Liver (tissue), 7 donors: ENCODE measurements at regions not wholly inside any gene's neighbourhood (a gene's known extent, or its start where the extent isn't known, plus 50 kb on each side); places are given as distances from the start of the nearest gene placed in this dataset.

Source experiments
- DNase-seq: peaks from one replicate; pipeline ENCODE4 v3.0.0-alpha.2; 2017; ENCODE audit warnings: low spot score
- H3K27ac ChIP-seq, 2 donors: one replicate each; pipeline ENCODE4 v1.7.0; 2013; ENCODE audit warnings: inconsistent platforms in 2 of 2, low read length in 2 of 2, control low read depth in 1 of 2, low read depth in 1 of 2, mild to moderate bottlenecking in 1 of 2
- H3K27me3 ChIP-seq, 4 donors: one replicate each; pipeline versions ENCODE4 v1.6.1 to v1.7.0; 2013; ENCODE audit warnings: low read length in 3 of 4, inconsistent platforms in 1 of 4, mild to moderate bottlenecking in 1 of 4, moderate library complexity in 1 of 4; ENCODE audit not compliant: control insufficient read depth in 4 of 4, insufficient read depth in 4 of 4
- H3K36me3 ChIP-seq, 4 donors: one replicate each; pipeline versions ENCODE4 v1.6.1 to v1.7.0; 2013; ENCODE audit warnings: low read length in 3 of 4, mild to moderate bottlenecking in 3 of 4, low read depth in 1 of 4, moderate library complexity in 1 of 4; ENCODE audit not compliant: control insufficient read depth in 4 of 4, insufficient read depth in 3 of 4
- H3K4me1 ChIP-seq, 4 donors: one replicate each; pipeline versions ENCODE4 v1.6.1 to v1.7.0; 2013; ENCODE audit warnings: low read length in 3 of 4, mild to moderate bottlenecking in 3 of 4, moderate library complexity in 1 of 4; ENCODE audit not compliant: control insufficient read depth in 4 of 4, insufficient read depth in 4 of 4
- H3K4me3 ChIP-seq, 3 donors: one replicate each; pipeline versions ENCODE4 v1.6.1 to v1.7.0; 2013; ENCODE audit warnings: low read length in 3 of 3, control low read depth in 1 of 3, low read depth in 1 of 3, mild to moderate bottlenecking in 1 of 3
- H3K9ac ChIP-seq, 2 donors: one replicate each; pipeline ENCODE4 v1.7.0; 2013; ENCODE audit warnings: low read length in 2 of 2, mild to moderate bottlenecking in 2 of 2, moderate library complexity in 2 of 2, control low read depth in 1 of 2, low read depth in 1 of 2
- H3K9me3 ChIP-seq, 4 donors: one replicate each; pipeline versions ENCODE4 v1.6.1 to v1.7.0; 2013; ENCODE audit warnings: low read length in 3 of 4; ENCODE audit not compliant: control insufficient read depth in 4 of 4
- ATF3 ChIP-seq: IDR thresholded peaks from 2 replicates; pipeline ENCODE4 v1.6.1; 2016; ENCODE audit warnings: antibody characterized with exemption
- EGR1 ChIP-seq, 2 donors: IDR thresholded peaks; 2 replicates each; pipeline ENCODE4 v1.6.1; 2016 to 2018; ENCODE audit warnings: antibody characterized with exemption in 2 of 2, low read depth in 2 of 2
- FOXA2 ChIP-seq: IDR thresholded peaks from 2 replicates; pipeline ENCODE4 v1.6.1; 2016; ENCODE audit warnings: antibody characterized with exemption
- GABPA ChIP-seq, 2 donors: IDR thresholded peaks in 1 of 2; conservative IDR thresholded peaks in 1 of 2; 2 replicates each; pipeline ENCODE4 v1.6.1; 2016; ENCODE audit warnings: antibody characterized with exemption in 2 of 2, mild to moderate bottlenecking in 1 of 2, moderate library complexity in 1 of 2
- HNF4A ChIP-seq, 2 donors: conservative IDR thresholded peaks; 2 replicates each; pipeline ENCODE4 v1.6.1; 2016; ENCODE audit warnings: antibody characterized with exemption in 2 of 2, mild to moderate bottlenecking in 2 of 2
- HNF4G ChIP-seq: IDR thresholded peaks from 2 replicates; pipeline ENCODE4 v1.6.1; 2016; ENCODE audit warnings: antibody characterized with exemption
- JUND ChIP-seq, 2 donors: IDR thresholded peaks; 2 replicates each; pipeline ENCODE4 v1.6.1; 2016; ENCODE audit warnings: antibody characterized with exemption in 2 of 2
- RAD21 ChIP-seq, 2 donors: IDR thresholded peaks; 2 replicates each; pipeline ENCODE4 v1.6.1; 2016; ENCODE audit warnings: antibody characterized with exemption in 2 of 2, mild to moderate bottlenecking in 2 of 2
- RXRA ChIP-seq, 2 donors: IDR thresholded peaks; 2 replicates each; pipeline ENCODE4 v1.6.1; 2017 to 2018; ENCODE audit warnings: antibody characterized with exemption in 2 of 2, mild to moderate bottlenecking in 1 of 2
- TAF1 ChIP-seq: conservative IDR thresholded peaks from 2 replicates; pipeline ENCODE4 v1.6.1; 2016; ENCODE audit warnings: antibody characterized with exemption, mild to moderate bottlenecking
- YY1 ChIP-seq: IDR thresholded peaks from 2 replicates; pipeline ENCODE4 v1.6.1; 2016; ENCODE audit warnings: antibody characterized with exemption, mild to moderate bottlenecking
- ZBTB33 ChIP-seq: IDR thresholded peaks from 2 replicates; pipeline ENCODE4 v1.6.1; 2016; ENCODE audit warnings: antibody characterized with exemption
- WGBS: extraction: QIAGEN DNeasy Blood & Tissue Kit; methylation state at CpG from one replicate; pipeline ENCODE4 v1.1.7; 2013; 5-methylcytosine and 5-hydroxymethylcytosine counted together
- TF ChIP-seq, protein P1 (sequence below): IDR thresholded peaks from 2 replicates; pipeline ENCODE4 v1.6.1; 2016; ENCODE audit warnings: antibody characterized with exemption, mild to moderate bottlenecking
- TF ChIP-seq, protein P2 (sequence below): IDR thresholded peaks from 2 replicates; pipeline ENCODE4 v1.6.1; 2016; ENCODE audit warnings: antibody characterized with exemption
- donor health status: healthy.
- donor health status: healthy.
- donor health status: healthy.
- donor health status: healthy.

DNA sequence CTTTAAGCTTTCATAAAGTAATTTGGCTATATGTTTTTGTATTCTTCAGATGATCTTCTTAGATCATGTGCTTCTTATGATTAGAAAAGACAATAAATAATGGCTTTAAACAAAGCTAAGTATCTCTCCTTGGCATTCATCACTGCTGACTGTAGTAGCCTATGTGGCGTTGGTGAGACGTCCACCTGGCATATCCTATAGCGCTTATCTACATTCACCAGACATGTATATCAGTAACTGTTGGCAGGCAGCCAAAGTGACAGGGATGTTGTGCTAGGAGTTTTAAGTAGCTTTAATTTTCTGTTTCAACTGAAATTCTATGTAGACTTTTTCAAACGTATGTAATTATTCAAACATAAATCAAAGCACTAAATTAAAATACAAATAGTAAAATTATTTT lies 276.4 kb downstream of the IL15 start:
- no peaks in the 10 kb centered on the region for H3K27me3 ChIP-seq
- H3K27ac ChIP-seq = no peak overlapping the region
- TF ChIP-seq, protein P1, sequence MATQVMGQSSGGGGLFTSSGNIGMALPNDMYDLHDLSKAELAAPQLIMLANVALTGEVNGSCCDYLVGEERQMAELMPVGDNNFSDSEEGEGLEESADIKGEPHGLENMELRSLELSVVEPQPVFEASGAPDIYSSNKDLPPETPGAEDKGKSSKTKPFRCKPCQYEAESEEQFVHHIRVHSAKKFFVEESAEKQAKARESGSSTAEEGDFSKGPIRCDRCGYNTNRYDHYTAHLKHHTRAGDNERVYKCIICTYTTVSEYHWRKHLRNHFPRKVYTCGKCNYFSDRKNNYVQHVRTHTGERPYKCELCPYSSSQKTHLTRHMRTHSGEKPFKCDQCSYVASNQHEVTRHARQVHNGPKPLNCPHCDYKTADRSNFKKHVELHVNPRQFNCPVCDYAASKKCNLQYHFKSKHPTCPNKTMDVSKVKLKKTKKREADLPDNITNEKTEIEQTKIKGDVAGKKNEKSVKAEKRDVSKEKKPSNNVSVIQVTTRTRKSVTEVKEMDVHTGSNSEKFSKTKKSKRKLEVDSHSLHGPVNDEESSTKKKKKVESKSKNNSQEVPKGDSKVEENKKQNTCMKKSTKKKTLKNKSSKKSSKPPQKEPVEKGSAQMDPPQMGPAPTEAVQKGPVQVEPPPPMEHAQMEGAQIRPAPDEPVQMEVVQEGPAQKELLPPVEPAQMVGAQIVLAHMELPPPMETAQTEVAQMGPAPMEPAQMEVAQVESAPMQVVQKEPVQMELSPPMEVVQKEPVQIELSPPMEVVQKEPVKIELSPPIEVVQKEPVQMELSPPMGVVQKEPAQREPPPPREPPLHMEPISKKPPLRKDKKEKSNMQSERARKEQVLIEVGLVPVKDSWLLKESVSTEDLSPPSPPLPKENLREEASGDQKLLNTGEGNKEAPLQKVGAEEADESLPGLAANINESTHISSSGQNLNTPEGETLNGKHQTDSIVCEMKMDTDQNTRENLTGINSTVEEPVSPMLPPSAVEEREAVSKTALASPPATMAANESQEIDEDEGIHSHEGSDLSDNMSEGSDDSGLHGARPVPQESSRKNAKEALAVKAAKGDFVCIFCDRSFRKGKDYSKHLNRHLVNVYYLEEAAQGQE = no peak
- TF ChIP-seq RAD21 (IDR thresholded peaks at IDR 0.05) (no peak), ATF3 (no peak)
- H3K9me3 ChIP-seq = no peaks in the 10 kb centered on the region
- H3K9ac ChIP-seq = no peak overlapping the region
- no peak overlapping the region for H3K4me3 ChIP-seq
- WGBS = 56% methylated on average over 4 of the region's 4 CpGs
- no peaks in the 10 kb centered on the region for H3K4me1 ChIP-seq
- no peaks in the 10 kb centered on the region for H3K36me3 ChIP-seq
- peak; percentile 73 for DNase-seq

DNA sequence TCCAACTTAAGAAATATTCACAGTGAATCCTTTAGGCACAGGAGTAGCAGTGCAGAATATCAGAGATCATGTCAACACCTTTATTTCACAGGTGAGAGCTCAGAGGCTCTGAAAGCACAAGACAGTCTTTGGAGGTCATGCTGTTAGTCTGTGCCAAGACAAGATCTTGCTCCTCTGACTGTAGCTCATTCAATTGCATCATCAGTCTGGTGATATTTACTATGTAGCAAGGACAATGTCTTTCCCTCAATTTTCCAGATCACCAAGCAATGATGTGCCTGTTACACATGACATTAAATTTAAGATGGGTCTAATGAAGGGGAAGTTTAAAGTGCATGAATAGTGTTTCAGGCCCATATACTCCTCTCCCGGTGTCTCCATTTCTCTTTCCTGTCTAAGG lies 277.5 kb downstream of the IL15 start:
- Histone ChIP-seq H3K9me3 (no peaks in the 10 kb centered on the region), H3K4me3 (no peak overlapping the region), H3K36me3 (no peaks in the 10 kb centered on the region), H3K27me3 (no peaks in the 10 kb centered on the region), H3K27ac (no peak overlapping the region), H3K9ac (no peak overlapping the region), H3K4me1 (no peaks in the 10 kb centered on the region)
- TF ChIP-seq, protein P1 = no peak
- TF ChIP-seq HNF4G = no peak
- no peak for TF ChIP-seq YY1
- TF ChIP-seq RXRA (IDR thresholded peaks at IDR 0.05) = no peak
- no peak for TF ChIP-seq HNF4A (conservative IDR thresholded peaks at IDR 0.05)
- no peak for TF ChIP-seq EGR1 (IDR thresholded peaks at IDR 0.05; ENCODE audit: low read depth in 2 of 2)
- TF ChIP-seq ZBTB33 = no peak
- TF ChIP-seq GABPA (IDR thresholded peaks at IDR 0.05 in 1 of 2, conservative IDR thresholded peaks at IDR 0.05 in 1 of 2) = no peak
- TF ChIP-seq TAF1 = no peak
- TF ChIP-seq JUND (IDR thresholded peaks at IDR 0.05) = no peak
- no peak for TF ChIP-seq ATF3
- TF ChIP-seq, protein P2, sequence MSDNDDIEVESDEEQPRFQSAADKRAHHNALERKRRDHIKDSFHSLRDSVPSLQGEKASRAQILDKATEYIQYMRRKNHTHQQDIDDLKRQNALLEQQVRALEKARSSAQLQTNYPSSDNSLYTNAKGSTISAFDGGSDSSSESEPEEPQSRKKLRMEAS = no peak
- no peak for TF ChIP-seq FOXA2
- DNase-seq = no peak
- WGBS = 94% methylated on average over 1 of the region's 1 CpG
